ENCODE measurements at regions not wholly inside any gene's neighbourhood (a gene's known extent, or its start where the extent isn't known, plus 50 kb on each side); places are given as distances from the start of the nearest gene placed in this dataset.

DNA sequence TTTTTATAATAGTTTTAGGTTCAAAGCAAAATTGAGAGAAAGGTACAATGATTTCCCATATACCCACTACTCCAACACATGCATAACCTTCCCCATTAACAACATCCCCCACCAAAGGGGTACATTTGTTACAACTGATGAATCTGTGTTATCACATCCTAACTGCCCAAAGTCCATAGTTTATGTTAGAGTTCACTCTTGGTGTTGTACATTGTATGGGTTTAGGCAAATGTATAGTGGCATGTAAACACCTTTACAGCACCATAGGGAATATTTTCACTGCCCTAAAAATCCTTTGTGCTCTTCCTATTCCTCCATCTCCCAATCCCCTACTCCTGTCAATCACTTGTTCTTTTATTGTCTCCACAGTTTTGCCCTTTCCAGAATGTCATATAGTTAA is 471.6 kb downstream of the CPS1 start:
- TF ChIP-seq, protein P1, sequence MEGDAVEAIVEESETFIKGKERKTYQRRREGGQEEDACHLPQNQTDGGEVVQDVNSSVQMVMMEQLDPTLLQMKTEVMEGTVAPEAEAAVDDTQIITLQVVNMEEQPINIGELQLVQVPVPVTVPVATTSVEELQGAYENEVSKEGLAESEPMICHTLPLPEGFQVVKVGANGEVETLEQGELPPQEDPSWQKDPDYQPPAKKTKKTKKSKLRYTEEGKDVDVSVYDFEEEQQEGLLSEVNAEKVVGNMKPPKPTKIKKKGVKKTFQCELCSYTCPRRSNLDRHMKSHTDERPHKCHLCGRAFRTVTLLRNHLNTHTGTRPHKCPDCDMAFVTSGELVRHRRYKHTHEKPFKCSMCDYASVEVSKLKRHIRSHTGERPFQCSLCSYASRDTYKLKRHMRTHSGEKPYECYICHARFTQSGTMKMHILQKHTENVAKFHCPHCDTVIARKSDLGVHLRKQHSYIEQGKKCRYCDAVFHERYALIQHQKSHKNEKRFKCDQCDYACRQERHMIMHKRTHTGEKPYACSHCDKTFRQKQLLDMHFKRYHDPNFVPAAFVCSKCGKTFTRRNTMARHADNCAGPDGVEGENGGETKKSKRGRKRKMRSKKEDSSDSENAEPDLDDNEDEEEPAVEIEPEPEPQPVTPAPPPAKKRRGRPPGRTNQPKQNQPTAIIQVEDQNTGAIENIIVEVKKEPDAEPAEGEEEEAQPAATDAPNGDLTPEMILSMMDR (IDR thresholded peaks at IDR 0.05; ENCODE audit: low read depth, low read length), result no peak
- no peak for TF ChIP-seq POLR2A (IDR thresholded peaks at IDR 0.05; ENCODE audit: extremely low read depth, insufficient read length)

All from NB4 (cell line).